Endothelial cell of hepatic sinusoid (primary cell): ENCODE measurements at regions not wholly inside any gene's neighbourhood (a gene's known extent, or its start where the extent isn't known, plus 50 kb on each side); places are given as distances from the start of the nearest gene placed in this dataset.

Experiments
- in situ Hi-C: cut with HindIII; loops from 2 replicates; pipeline ENCODE4 v1.10.0; 2017; ENCODE audit warnings: low sequenced_read_pairs

GRCh38 chr22:49147617-49148175 lies 680.0 kb downstream of the BRD1 start:
- in situ Hi-C loops: no loop called here

GRCh38 chr22:49147171-49147570 lies 680.5 kb downstream of the BRD1 start:
- in situ Hi-C loops: no loop called here

DNA sequence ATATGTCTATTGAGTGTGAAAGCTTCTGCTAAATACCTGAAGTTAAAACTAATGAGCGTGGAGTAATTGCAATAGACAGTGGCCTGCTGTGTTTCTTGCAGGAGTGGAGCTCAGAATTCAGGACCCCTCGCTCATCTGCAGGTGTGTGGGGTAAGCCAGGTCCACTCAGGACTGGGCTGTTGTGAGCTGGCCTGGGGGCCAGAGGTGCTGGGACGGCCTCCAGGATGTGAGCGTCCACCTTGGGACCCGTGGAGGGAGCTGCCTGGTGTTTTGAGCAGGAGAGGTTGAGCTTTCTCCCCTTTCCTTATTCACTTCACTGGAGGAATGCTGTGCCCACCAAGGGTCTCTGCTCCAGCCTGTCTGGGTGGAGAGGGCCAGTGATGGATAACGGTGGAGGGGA lies 681.2 kb downstream of the BRD1 start:
- in situ Hi-C loops: no loop called here

DNA sequence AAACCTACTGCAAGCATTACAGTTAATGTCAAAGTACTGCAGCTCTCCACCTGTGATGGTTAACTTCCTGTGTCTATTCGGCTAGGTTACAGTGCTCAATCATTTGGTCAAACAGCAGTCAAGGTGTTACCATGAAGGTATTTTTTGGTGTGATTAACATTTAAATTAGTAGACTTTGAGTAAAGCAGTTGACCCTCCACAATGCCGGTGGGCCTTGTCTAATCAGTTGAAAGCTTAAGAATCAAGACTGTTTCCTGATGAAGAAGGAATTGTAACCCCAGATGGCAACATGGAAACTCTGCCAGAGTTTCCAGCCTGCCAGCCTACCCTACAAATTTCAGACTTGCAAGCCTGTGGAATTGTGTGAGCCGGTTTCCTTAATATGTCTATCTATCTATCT lies 683.9 kb downstream of the BRD1 start:
- in situ Hi-C loops: no loop called here

DNA sequence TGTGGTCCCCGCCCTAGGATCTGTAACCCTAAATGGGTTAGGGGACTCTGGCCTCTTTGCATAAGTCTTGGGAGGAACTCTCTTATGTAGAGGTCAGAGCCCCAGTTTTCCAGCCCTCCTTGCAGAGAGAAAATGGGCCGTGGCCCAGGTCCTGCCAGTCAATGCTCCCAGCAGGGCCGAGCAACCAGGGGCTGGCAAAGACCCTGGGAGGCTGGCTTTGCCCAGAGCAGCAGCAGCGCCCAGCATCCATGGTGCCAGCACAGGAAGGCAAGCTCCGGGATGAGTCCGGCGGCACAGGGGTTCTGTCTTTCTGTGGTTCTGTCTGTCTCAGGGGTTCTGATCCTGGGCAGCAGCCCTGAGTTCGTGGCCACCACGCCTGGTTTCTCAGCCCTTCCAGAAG lies 684.8 kb downstream of the BRD1 start:
- in situ Hi-C loops: no loop called here

GRCh38 chr22:49142296-49142695 lies 685.4 kb downstream of the BRD1 start:
- in situ Hi-C loops: no loop called here

DNA sequence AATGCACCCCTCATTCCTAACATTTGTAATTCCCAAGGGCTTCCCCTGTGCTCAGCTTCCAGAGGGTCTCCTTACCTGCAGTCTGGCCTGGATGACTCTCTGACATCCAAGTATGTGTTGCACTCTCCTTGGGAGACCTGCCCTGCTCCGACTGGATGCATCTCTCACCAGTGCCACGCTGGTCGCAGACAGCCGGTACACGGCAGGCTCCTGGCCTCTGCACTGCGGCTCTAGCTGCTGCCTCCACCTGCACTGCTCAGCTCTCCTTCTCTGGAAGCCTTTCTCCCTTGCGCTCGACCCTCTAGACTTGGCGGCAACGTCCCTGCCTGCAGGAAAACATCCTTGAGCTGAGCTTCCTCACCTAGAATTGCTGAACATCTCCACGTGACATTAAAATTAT lies 685.9 kb downstream of the BRD1 start:
- in situ Hi-C loops: no loop called here

GRCh38 chr22:49140911-49141665 lies 686.6 kb downstream of the BRD1 start:
- in situ Hi-C loops: no loop called here

DNA sequence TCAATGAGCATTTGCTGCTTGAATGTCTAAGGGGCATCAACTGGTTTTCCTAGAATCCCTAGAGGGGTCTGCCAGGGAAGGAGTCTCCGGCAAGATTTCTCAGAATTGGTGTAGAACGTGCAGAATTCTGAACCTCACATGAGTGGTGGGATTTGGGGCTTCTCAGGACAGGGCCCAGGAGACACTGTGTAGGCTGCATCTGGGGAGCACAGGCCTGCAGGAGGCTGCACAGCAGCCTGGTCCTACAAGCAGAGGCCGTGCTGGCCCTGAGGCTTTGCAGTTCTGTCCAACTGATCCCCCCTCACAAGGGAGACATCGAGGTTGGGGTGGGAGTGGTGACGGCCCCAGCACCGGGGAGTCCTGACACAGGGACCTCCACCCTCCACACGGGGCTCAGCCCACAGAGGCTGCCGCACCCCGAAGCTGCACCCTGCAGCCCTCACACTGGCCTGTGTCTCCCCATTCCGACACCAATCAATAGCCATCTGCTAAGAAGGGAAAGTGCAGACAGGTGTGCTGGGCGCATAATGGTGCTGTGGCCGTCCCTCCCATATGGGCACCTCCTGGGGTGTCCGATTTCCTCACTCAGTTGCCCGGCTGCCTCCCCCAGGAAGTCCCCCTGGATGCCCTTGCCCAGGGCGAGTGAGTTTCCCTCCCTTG lies 688.1 kb downstream of the BRD1 start:
- in situ Hi-C loops: no loop called here

DNA sequence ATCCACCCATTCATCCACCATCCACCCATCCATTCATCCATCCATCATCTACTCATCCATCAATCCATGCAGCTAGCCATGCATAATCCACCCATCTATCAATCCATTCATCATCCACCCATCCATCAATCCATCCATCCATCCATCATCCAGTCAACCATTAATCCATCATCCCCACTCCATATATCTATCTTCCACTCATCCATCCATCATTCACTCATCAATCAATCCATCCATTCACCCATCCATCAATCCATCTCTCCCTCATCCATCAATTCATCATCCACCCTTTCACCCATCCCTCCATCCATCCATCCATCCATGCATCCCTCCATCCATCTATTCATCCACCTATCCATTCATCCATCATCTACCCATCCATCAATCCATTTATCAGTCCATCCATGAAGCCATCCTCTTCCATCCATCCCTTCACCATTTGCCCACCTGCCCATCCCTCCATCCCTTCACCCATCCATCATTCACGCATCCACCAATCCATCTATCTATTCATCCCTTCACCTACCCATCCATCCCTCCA lies 689.4 kb downstream of the BRD1 start:
- in situ Hi-C loops: no loop called here

DNA sequence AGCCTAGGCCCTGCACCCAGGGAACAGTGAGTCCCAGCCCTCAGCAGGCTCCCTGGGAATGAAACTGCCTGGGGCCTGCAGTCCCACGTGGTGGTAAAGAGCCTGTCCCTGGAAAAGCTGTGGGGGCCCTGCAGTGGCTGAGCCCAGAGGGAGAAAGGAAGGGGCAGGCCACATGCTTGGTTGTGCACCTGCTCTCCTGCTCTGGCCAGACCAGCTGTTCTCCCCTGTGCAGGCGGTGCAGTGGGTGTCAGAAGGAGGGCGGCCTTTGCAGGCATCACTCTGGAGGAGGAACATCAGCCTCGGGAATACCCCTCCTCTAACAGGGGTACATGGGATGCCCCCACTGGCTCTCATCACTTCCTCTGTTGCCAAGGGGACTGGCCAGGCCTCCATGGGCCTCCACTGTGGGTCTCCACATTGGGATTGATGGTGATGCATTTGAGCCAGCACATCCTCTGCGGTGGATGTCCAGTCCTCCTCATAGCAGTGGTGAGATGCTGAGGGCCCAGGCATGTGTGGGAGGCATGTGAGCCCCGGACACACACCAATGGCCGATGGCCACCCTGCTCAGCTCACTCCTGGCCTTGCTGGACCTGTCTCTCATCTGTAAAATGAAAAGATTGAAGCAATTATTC lies 690.4 kb downstream of the BRD1 start:
- in situ Hi-C loops: no loop called here

GRCh38 chr22:49136816-49137180 lies 690.9 kb downstream of the BRD1 start:
- in situ Hi-C loops: no loop called here

DNA sequence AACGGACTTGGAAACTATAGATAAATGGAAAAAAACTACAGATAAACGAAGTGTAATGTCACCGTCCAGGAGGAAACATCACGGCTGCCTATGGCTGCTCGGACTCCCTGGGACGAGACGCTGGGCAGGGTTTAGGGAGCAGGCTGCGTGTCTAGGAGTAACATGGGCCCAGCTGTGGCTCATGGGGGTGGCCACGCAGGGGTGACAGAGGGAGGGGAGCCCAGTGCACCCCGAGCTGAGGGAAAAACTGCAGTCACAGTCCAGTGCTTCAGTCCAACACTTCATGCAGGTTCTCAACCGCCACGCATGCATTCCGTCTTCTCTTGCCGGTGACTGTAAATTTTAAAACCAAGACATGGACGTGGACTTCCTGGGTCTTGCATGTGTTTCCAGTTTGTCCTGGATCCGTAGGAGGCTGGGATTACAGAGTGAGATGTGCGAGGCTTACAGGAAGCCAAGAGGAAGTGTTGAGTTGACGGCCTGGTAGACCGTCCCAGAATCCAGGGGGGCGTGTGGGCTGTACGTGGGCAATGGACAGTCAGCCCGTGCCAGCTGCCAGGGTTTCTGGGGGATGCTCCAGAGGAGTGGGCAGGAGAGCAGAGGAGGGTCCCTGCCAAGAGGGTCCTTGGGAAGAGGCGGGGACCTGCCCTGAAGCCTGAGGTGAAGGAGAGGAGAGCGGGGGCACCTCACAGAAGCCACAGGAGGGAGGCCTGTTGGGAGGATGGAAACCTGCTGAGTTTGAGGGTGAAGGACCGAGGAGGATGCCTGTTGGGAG lies 691.4 kb downstream of the BRD1 start:
- in situ Hi-C loops: no loop called here

- in situ Hi-C loops: loop anchor here (5.0 kb wide), 1 partner anchor 43 kb away; no protein-coding TSS in a partner anchor
Measured at GRCh38 chr22:49134076-49134475, 693.6 kb downstream of the BRD1 start.

GRCh38 chr22:49133541-49133940 lies 694.1 kb downstream of the BRD1 start:
- in situ Hi-C loops: loop anchor here (5.0 kb wide), 1 partner anchor 44 kb away; no protein-coding TSS in a partner anchor

DNA sequence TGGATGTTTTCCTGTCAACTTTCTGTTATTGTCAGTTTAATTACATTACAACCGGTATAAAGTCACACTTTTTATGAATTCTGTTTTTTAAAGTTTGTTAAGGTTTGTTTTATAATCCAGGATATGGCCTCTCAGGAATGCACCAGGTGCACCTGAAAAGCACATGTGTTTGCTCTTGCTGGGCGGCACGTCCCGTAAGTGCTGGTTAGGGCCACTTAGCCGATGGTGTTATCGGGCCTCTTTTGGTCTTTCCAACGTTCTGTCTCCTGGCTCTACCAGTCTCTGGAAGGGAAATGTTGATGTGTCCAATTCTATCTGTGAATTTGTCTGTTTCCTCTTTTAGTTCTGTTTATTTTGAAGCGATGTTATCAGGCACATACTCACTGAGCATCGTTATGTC lies 695.7 kb downstream of the BRD1 start:
- in situ Hi-C loops: loop anchor here (5.0 kb wide), 1 partner anchor 45 kb away; no protein-coding TSS in a partner anchor

DNA sequence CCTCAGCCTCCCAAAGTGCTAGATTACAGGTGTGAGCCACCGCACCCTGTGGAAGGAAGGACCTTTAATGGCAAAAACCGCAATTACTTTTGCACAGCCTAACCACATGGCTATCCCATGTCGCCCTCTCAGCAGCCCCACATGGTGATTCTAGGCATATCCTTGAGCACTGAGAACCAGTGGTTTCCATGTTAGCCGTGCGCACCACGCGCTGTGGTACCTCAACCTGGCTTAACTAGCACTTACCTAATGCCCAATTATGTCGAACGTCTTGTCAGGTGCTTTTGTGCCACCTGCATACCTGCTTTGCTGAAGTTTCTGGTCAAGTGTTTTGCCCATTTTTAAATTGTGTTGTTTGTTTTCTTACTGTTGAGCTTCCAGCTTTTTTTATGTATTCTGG lies 697.9 kb downstream of the BRD1 start:
- in situ Hi-C loops: loop anchor here (5.0 kb wide), 1 partner anchor 48 kb away; no protein-coding TSS in a partner anchor

DNA sequence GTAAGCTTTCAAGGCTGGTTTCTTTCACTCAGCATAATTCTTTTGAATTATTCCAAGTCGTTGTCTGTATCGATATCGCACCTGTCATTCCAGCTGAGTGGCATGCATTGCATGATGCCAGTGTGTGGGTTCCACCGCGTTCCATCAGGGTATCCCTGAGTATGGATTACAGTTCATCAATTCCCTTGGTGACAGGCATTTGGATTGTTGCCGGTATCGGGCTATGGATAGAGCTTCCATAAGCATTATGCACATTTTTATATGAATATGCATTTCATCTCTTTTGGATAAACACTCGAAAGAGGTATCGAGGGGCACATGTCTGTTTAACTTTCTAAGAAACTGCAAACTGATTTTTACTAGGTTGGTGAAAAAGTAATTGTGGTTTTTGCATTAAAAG lies 698.8 kb downstream of the BRD1 start:
- in situ Hi-C loops: no loop called here

GRCh38 chr22:49124608-49125007 lies 703.1 kb downstream of the BRD1 start:
- in situ Hi-C loops: no loop called here

DNA sequence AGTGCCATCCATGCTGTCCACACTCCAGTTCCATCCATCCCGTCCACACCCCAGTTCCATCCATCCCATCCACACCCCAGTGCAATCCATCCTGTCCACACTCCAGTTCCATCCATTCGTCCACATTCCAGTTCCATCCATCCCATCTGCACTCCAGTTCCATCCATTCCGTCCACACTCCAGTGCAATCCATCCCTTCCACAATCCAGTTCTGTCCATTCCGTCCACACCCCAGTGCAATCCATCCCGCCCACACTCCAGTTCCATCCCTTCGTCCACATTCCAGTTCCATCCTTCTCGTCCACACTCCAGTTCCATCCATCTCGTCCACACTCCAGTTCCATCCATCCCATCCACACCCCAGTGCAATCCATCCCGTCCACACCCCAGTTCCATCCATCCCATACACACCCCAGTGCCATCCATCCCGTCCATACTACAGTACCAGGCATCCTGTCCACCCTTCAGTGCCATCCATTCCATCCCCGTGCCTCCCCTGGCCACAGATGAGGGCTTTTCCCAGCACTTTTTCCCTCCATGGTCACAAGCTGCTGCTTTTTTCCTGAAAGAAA lies 704.0 kb downstream of the BRD1 start:
- in situ Hi-C loops: no loop called here
